Midbrain (tissue), 1 donor: ENCODE measurements at regions not wholly inside any gene's neighbourhood (a gene's known extent, or its start where the extent isn't known, plus 50 kb on each side); places are given as distances from the start of the nearest gene placed in this dataset.
"Not testable (repeated sequence)": the region's sequence is repeated elsewhere in the genome, so short reads cannot be mapped to it uniquely, and the experiment has no call there.

ENCODE experiments used
- DNase-seq: peaks from one replicate; lab custom pipeline; 2025; lab: John Stamatoyannopoulos, UW

GRCh38 chr13:22837980-22838647 is 342.7 kb upstream of the SGCG start:
- DNase-seq: peak; percentile 27

GRCh38 chr13:22839603-22840530 is 340.9 kb upstream of the SGCG start:
- no peak for DNase-seq

GRCh38 chr13:22846551-22846950 is 334.2 kb upstream of the SGCG start:
- DNase-seq: no peak

GRCh38 chr13:22848539-22849052 is 332.2 kb upstream of the SGCG start:
- DNase-seq: no peak

- no peak for DNase-seq
These were observed 324.9 kb upstream of the SGCG start for GRCh38 chr13:22855926-22856325.

- not testable (repeated sequence) for DNase-seq
These were observed 321.8 kb upstream of the SGCG start for GRCh38 chr13:22858980-22859379.

GRCh38 chr13:22859411-22859810 is 321.4 kb upstream of the SGCG start:
- DNase-seq: not testable (repeated sequence)

- DNase-seq: no peak
These were observed 318.8 kb upstream of the SGCG start for GRCh38 chr13:22861958-22862466.

GRCh38 chr13:22862478-22862877 is 318.3 kb upstream of the SGCG start:
- no peak for DNase-seq

- no peak for DNase-seq
These were observed 314.6 kb upstream of the SGCG start for GRCh38 chr13:22866221-22866620.

GRCh38 chr13:22871231-22871630 is 309.5 kb upstream of the SGCG start:
- no peak for DNase-seq

- no peak for DNase-seq
These were observed 305.9 kb upstream of the SGCG start for GRCh38 chr13:22874839-22875238.

- DNase-seq: no peak
These were observed 303.4 kb upstream of the SGCG start for GRCh38 chr13:22877421-22877820.

- no peak for DNase-seq
These were observed 299.7 kb upstream of the SGCG start for GRCh38 chr13:22880741-22881720.

- DNase-seq: not testable (repeated sequence)
These were observed 298.8 kb upstream of the SGCG start for GRCh38 chr13:22881721-22882608.

- DNase-seq: no peak
These were observed 297.4 kb upstream of the SGCG start for GRCh38 chr13:22883262-22883840.

GRCh38 chr13:22883956-22884355 is 296.8 kb upstream of the SGCG start:
- no peak for DNase-seq

- DNase-seq: not testable (repeated sequence)
These were observed 294.7 kb upstream of the SGCG start for GRCh38 chr13:22886061-22886460.

GRCh38 chr13:22889376-22889775 is 291.4 kb upstream of the SGCG start:
- not testable (repeated sequence) for DNase-seq

- no peak for DNase-seq
These were observed 287.6 kb upstream of the SGCG start for GRCh38 chr13:22893204-22893603.
